Testis (tissue), 2 donors: ENCODE measurements at regions not wholly inside any gene's neighbourhood (a gene's known extent, or its start where the extent isn't known, plus 50 kb on each side); places are given as distances from the start of the nearest gene placed in this dataset.

Experiments used
- CTCF ChIP-seq, 3 experiments: fragments of 450-650 bp in 2 of 3; fragments of 200-600 bp in 1 of 3; sonication (generic) in 1 of 3; IDR thresholded peaks; one replicate each; pipeline ENCODE4 v1.5.1; 2016 to 2019; ENCODE audit warnings: antibody characterized with exemption in 3 of 3, mild to moderate bottlenecking in 2 of 3, moderate library complexity in 1 of 3
- POLR2A ChIP-seq: fragments of 450-650 bp; IDR thresholded peaks from one replicate; pipeline ENCODE4 v1.6.1; 2017; ENCODE audit warnings: antibody characterized with exemption, mild to moderate bottlenecking, moderate library complexity

GRCh38 chr2:88503771-88504170 lies 51.3 kb upstream of the FOXI3 start:
- TF ChIP-seq CTCF (IDR thresholded peaks at IDR 0.05) = no peak
- TF ChIP-seq POLR2A = no peak
